Activated naive CD4-positive, alpha-beta T cell treated with anti-CD3 and anti-CD28 coated beads, Interleukin-2, amount 10 ng/mL, durations not matched to agents 7 days and 5 days (primary cell): ENCODE measurements at regions not wholly inside any gene's neighbourhood (a gene's known extent, or its start where the extent isn't known, plus 50 kb on each side); places are given as distances from the start of the nearest gene placed in this dataset.
"Not testable (repeated sequence)": the region's sequence is repeated elsewhere in the genome, so short reads cannot be mapped to it uniquely, and the experiment has no call there.

ENCODE experiments used
- CTCF ChIA-PET: fragments of 350-600 bp; sonication (Branson Sonifier 250); formaldehyde crosslinking; loops from one replicate; lab custom pipeline; 2021; ENCODE audit warnings: antibody characterized with exemption; lab: Charles Lee
- DNase-seq: peaks from one replicate; pipeline ENCODE4 v3.0.0-alpha.2; 2020
- H3K27ac Mint-ChIP-seq: one replicate; pipeline ENCODE4 v1.8.0; 2021; ENCODE audit warnings: mild to moderate bottlenecking, moderate library complexity, mixed read lengths
- H3K27me3 Mint-ChIP-seq: one replicate; pipeline ENCODE4 v1.8.0; 2021; ENCODE audit warnings: mild to moderate bottlenecking, mixed read lengths
- H3K36me3 Mint-ChIP-seq: one replicate; pipeline ENCODE4 v1.8.0; 2021; ENCODE audit warnings: mixed read lengths
- H3K4me1 Mint-ChIP-seq: one replicate; pipeline ENCODE4 v1.8.0; 2021; ENCODE audit warnings: mixed read lengths
- H3K4me3 Mint-ChIP-seq: one replicate; pipeline ENCODE4 v1.8.0; 2021; ENCODE audit warnings: mild to moderate bottlenecking, moderate library complexity, mixed read lengths
- H3K9me3 Mint-ChIP-seq: one replicate; pipeline ENCODE4 v1.8.0; 2021; ENCODE audit warnings: mixed read lengths

- peaks cover 22% of the 10 kb centered on the region for H3K9me3 Mint-ChIP-seq
- H3K27ac Mint-ChIP-seq, H3K36me3 Mint-ChIP-seq, CTCF ChIA-PET, H3K4me1 Mint-ChIP-seq, DNase-seq, H3K27me3 Mint-ChIP-seq, H3K4me3 Mint-ChIP-seq: not testable (repeated sequence)
Measured at GRCh38 chr2:21908712-21909380, 785.1 kb downstream of the TDRD15 start.

GRCh38 chr2:21910832-21911507 lies 787.2 kb downstream of the TDRD15 start:
- no peak for DNase-seq
- Mint-ChIP-seq H3K27me3 (no peaks in the 10 kb centered on the region), H3K27ac (no peak overlapping the region), H3K9me3 (peaks cover 22% of the 10 kb centered on the region), H3K36me3 (no peaks in the 10 kb centered on the region), H3K4me1 (no peaks in the 10 kb centered on the region), H3K4me3 (no peak overlapping the region)
- CTCF ChIA-PET, result no interaction called here

- Mint-ChIP-seq H3K27ac (no peak overlapping the region), H3K4me1 (no peaks in the 10 kb centered on the region), H3K27me3 (no peaks in the 10 kb centered on the region), H3K36me3 (no peaks in the 10 kb centered on the region), H3K9me3 (peaks cover 19% of the 10 kb centered on the region), H3K4me3 (no peak overlapping the region)
- DNase-seq, result no peak
- CTCF ChIA-PET, result no interaction called here
Measured at GRCh38 chr2:21912405-21912804, 788.6 kb downstream of the TDRD15 start.

GRCh38 chr2:21915201-21915600 lies 791.4 kb downstream of the TDRD15 start:
- no peaks in the 10 kb centered on the region for H3K36me3 Mint-ChIP-seq
- DNase-seq, result no peak
- CTCF ChIA-PET, result no interaction called here
- H3K27me3 Mint-ChIP-seq, result no peaks in the 10 kb centered on the region
- peaks cover 15% of the 10 kb centered on the region for H3K9me3 Mint-ChIP-seq
- no peak overlapping the region for H3K27ac Mint-ChIP-seq
- H3K4me3 Mint-ChIP-seq, result no peak overlapping the region
- no peaks in the 10 kb centered on the region for H3K4me1 Mint-ChIP-seq

- Mint-ChIP-seq H3K9me3 (peaks cover 8% of the 10 kb centered on the region), H3K4me1 (no peaks in the 10 kb centered on the region), H3K27ac (no peak overlapping the region), H3K4me3 (no peak overlapping the region), H3K27me3 (no peaks in the 10 kb centered on the region), H3K36me3 (no peaks in the 10 kb centered on the region)
- CTCF ChIA-PET, result no interaction called here
- DNase-seq, result no peak
Measured at GRCh38 chr2:21916934-21917522, 793.3 kb downstream of the TDRD15 start.

GRCh38 chr2:21920721-21921120 lies 797.0 kb downstream of the TDRD15 start:
- Mint-ChIP-seq H3K9me3 (peaks cover 11% of the 10 kb centered on the region), H3K4me1 (no peaks in the 10 kb centered on the region), H3K36me3 (no peaks in the 10 kb centered on the region), H3K27ac (no peak overlapping the region), H3K4me3 (no peak overlapping the region), H3K27me3 (no peaks in the 10 kb centered on the region)
- no peak for DNase-seq
- CTCF ChIA-PET, result no interaction called here

- Mint-ChIP-seq H3K27me3 (no peaks in the 10 kb centered on the region), H3K36me3 (no peaks in the 10 kb centered on the region), H3K4me1 (no peaks in the 10 kb centered on the region), H3K27ac (no peak overlapping the region), H3K4me3 (no peak overlapping the region), H3K9me3 (peaks cover 14% of the 10 kb centered on the region)
- no peak for DNase-seq
- CTCF ChIA-PET, result no interaction called here
Measured at GRCh38 chr2:21924640-21925285, 801.0 kb downstream of the TDRD15 start.

- CTCF ChIA-PET, result no interaction called here
- H3K27ac Mint-ChIP-seq, result no peak overlapping the region
- no peak overlapping the region for H3K4me3 Mint-ChIP-seq
- no peaks in the 10 kb centered on the region for H3K4me1 Mint-ChIP-seq
- no peaks in the 10 kb centered on the region for H3K27me3 Mint-ChIP-seq
- no peak for DNase-seq
- peaks cover 10% of the 10 kb centered on the region for H3K9me3 Mint-ChIP-seq
- H3K36me3 Mint-ChIP-seq, result no peaks in the 10 kb centered on the region
Measured at GRCh38 chr2:21928292-21928691, 804.5 kb downstream of the TDRD15 start.

- H3K27ac Mint-ChIP-seq, result no peak overlapping the region
- DNase-seq, result no peak
- no peaks in the 10 kb centered on the region for H3K4me1 Mint-ChIP-seq
- CTCF ChIA-PET, result no interaction called here
- no peaks in the 10 kb centered on the region for H3K27me3 Mint-ChIP-seq
- H3K9me3 Mint-ChIP-seq, result peaks cover 10% of the 10 kb centered on the region
- H3K36me3 Mint-ChIP-seq, result no peaks in the 10 kb centered on the region
- no peak overlapping the region for H3K4me3 Mint-ChIP-seq
Measured at GRCh38 chr2:21930226-21930625, 806.5 kb downstream of the TDRD15 start.

GRCh38 chr2:21939967-21940366 lies 816.2 kb downstream of the TDRD15 start:
- H3K36me3 Mint-ChIP-seq, result no peaks in the 10 kb centered on the region
- H3K27me3 Mint-ChIP-seq, result no peaks in the 10 kb centered on the region
- H3K4me3 Mint-ChIP-seq, result no peak overlapping the region
- CTCF ChIA-PET, result no interaction called here
- no peak overlapping the region for H3K27ac Mint-ChIP-seq
- no peaks in the 10 kb centered on the region for H3K4me1 Mint-ChIP-seq
- DNase-seq, result no peak
- H3K9me3 Mint-ChIP-seq, result peaks cover 14% of the 10 kb centered on the region

GRCh38 chr2:21944536-21944935 lies 820.8 kb downstream of the TDRD15 start:
- no peak for DNase-seq
- CTCF ChIA-PET, result no interaction called here
- no peaks in the 10 kb centered on the region for H3K27me3 Mint-ChIP-seq
- no peaks in the 10 kb centered on the region for H3K4me1 Mint-ChIP-seq
- peaks cover 19% of the 10 kb centered on the region for H3K9me3 Mint-ChIP-seq
- H3K4me3 Mint-ChIP-seq, result no peak overlapping the region
- H3K36me3 Mint-ChIP-seq, result no peaks in the 10 kb centered on the region
- H3K27ac Mint-ChIP-seq, result no peak overlapping the region

GRCh38 chr2:21945658-21946057 lies 821.9 kb downstream of the TDRD15 start:
- H3K27ac Mint-ChIP-seq, result no peak overlapping the region
- no peaks in the 10 kb centered on the region for H3K36me3 Mint-ChIP-seq
- CTCF ChIA-PET, result no interaction called here
- H3K4me3 Mint-ChIP-seq, result no peak overlapping the region
- peaks cover 19% of the 10 kb centered on the region for H3K9me3 Mint-ChIP-seq
- no peaks in the 10 kb centered on the region for H3K4me1 Mint-ChIP-seq
- no peak for DNase-seq
- H3K27me3 Mint-ChIP-seq, result no peaks in the 10 kb centered on the region

- Mint-ChIP-seq H3K36me3 (no peaks in the 10 kb centered on the region), H3K4me3 (no peak overlapping the region), H3K27me3 (no peaks in the 10 kb centered on the region), H3K9me3 (peaks cover 16% of the 10 kb centered on the region), H3K4me1 (no peaks in the 10 kb centered on the region), H3K27ac (no peak overlapping the region)
- CTCF ChIA-PET, result no interaction called here
- no peak for DNase-seq
Measured at GRCh38 chr2:21947046-21947445, 823.3 kb downstream of the TDRD15 start.

GRCh38 chr2:21966139-21966538 lies 842.4 kb downstream of the TDRD15 start:
- Mint-ChIP-seq H3K9me3 (peaks cover 4% of the 10 kb centered on the region), H3K4me1 (no peaks in the 10 kb centered on the region), H3K27me3 (no peaks in the 10 kb centered on the region), H3K4me3 (no peak overlapping the region), H3K27ac (no peak overlapping the region), H3K36me3 (no peaks in the 10 kb centered on the region)
- DNase-seq, result no peak
- CTCF ChIA-PET, result no interaction called here

- CTCF ChIA-PET, result no interaction called here
- Mint-ChIP-seq H3K9me3 (peaks cover 1% of the 10 kb centered on the region), H3K27ac (no peak overlapping the region), H3K27me3 (no peaks in the 10 kb centered on the region), H3K36me3 (no peaks in the 10 kb centered on the region), H3K4me1 (no peaks in the 10 kb centered on the region), H3K4me3 (no peak overlapping the region)
- no peak for DNase-seq
Measured at GRCh38 chr2:21970971-21971370, 847.2 kb downstream of the TDRD15 start.
